GM19468 (cell line): ENCODE measurements at regions not wholly inside any gene's neighbourhood (a gene's known extent, or its start where the extent isn't known, plus 50 kb on each side); places are given as distances from the start of the nearest gene placed in this dataset.

Experiments
- ATAC-seq: cut with Tn5 transposase; IDR thresholded peaks from one replicate; pipeline ENCODE4 v1.9.1; 2021; ENCODE audit warnings: mild to moderate bottlenecking, moderate library complexity, moderate number of reproducible peaks; ENCODE audit not compliant: unreplicated experiment; ENCODE audit errors: extremely low read depth

DNA sequence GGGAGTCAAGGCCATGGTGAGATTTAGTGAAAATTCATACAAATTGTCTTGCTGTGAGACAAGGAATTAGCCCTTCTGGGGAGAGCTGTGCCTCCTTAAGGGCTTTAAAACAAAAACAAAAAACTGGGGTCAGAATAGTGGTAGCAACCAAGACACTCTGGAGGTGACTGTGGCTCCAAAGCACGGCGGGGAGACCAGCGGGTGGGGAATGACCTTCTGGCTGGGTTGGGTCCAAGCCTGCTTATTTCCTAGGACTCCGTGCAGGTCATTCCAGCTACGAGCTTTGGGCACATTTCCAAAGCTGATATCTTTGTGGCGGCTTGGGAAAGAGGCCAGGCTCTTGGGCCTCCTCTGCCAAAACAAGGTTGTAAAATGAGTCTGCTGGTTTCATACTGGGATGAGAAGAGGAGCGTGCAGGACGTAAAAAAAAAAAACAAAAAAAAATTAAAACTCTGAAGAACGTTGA is 348.3 kb downstream of the UQCRFS1 start:
- ATAC-seq = no peak

DNA sequence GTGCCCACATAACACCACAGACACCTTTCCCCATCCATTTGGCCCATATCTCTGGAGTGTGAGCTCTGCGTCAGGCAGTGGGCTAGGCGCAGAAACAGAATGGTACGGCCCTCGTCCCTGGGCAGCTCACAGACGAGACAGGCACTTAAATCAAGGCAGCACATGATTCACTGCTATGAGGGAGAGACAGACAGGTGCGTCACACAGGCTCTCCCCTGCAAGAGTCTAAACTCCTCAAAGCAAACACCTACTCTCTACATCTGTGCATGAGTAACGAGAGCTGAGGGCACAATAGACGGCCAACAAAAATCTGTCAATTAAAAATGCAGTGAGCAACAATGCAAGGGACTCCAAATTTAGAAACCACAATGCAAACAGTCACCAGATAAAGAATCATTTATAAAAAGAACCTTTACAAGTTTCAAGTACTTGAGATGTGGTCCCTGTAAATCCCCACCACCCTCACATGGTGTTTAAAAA is 348.9 kb downstream of the UQCRFS1 start:
- no peak for ATAC-seq

DNA sequence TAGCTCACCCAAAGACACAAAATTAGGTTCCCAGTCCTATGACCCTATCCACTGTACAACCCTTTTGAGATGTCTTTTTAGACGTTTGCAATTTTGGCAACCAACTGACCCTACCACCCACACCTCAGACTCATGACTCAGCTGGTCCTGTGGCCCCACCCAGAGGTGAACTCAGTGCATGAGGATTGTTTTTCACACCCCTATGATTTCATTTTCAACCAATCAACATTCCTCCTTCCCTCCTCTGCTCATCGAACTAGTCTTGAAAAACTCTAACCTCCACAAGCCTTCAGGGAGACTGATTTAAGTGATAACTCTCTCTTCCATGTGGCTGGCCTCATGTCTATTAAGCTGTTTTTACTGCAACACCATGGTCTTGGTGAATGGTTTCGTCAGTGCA is 350.7 kb downstream of the UQCRFS1 start:
- no peak for ATAC-seq

DNA sequence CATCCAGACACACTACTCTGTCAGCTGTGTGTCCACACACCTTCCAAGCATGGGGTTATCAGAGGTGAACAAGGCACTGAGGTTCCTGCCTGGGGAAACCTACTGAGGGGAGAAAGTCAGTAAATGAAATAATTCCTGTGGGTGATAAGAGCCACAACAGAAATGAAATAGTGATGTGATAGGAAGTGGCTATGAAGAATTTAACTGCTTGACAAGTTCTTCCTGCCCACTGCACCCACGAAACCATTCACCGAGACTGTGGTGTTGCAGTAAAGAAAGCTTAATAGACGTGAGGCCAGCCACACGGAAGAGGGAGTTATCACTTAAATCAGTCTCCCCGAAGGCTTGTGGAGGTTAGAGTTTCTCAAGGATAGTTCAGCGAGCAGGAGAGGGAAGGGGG is 353.1 kb downstream of the UQCRFS1 start:
- no peak for ATAC-seq

DNA sequence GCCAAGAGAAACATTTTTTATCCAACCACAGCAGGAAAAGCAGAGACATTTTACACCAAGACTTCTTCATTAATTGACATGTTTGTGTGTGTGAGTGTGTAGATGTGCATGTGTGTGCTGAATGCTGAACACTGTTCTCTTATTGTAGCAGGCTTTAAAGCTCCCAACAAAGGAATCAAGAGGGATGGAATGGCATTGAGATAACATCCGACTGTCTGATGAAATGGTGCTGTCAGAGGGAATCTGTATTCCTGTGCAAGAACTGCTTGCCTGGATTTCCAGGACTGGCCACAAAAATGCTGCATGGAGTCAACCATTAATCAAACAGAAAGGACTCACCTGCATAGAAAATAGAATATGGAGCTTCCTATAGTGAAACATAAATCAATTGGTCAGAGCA is 354.0 kb downstream of the UQCRFS1 start:
- ATAC-seq = no peak

DNA sequence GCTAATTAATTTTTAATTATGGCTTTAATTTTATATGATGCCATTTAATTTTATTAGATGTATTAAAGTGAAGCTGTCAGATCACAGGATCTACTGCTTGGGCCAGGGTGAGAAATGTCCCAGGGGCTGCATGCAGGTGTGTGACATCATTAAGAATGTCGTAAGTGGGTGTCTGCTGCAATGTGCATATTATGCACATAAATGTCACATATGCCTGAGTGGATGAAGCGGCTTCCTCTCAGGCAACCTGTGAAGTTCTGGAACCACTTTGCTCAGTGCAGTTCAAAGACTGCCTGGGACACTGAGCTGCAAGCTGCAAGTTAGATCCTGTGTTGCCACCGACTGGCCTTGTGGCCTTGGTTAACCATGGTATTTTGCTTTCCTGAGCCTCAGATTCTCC is 355.0 kb downstream of the UQCRFS1 start:
- ATAC-seq = no peak

DNA sequence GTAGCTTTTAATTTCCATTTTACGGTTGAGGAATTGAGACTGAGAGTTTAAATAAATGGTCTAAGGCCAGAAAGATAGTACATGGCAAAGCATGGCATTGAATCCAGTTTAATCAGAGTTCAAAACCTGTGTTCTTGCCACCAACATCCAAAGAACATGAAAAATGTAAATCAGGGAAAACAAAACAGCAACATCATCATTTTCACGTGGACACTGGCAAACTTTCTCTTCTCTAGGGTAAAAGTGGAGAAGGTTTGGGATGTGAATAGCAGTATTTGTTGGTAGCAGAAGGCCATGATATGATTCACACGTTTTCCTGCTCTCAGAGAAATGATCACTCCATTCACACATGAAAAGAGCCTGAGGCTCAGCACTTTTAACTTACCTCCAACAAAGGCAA is 357.7 kb downstream of the UQCRFS1 start:
- no peak for ATAC-seq

DNA sequence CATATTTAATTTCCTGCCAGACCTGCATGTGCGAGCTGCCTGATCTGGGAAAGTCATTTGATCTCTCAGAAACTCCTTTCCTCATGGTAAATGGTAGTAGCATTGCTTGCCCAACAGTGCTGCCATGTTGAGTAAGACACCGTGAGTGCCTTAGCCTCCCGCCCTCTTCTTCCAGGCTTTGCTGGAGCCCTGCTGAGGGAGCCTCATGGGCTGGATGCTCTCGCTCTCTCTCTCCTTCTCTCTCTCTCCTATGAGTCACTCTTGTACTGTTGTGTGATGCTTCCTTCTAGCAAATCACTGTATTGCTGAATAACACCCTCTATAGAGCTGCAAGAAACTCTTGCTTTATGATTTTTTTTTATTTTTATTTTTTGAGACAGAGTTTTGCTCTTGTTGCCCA is 365.5 kb downstream of the UQCRFS1 start:
- no peak for ATAC-seq

DNA sequence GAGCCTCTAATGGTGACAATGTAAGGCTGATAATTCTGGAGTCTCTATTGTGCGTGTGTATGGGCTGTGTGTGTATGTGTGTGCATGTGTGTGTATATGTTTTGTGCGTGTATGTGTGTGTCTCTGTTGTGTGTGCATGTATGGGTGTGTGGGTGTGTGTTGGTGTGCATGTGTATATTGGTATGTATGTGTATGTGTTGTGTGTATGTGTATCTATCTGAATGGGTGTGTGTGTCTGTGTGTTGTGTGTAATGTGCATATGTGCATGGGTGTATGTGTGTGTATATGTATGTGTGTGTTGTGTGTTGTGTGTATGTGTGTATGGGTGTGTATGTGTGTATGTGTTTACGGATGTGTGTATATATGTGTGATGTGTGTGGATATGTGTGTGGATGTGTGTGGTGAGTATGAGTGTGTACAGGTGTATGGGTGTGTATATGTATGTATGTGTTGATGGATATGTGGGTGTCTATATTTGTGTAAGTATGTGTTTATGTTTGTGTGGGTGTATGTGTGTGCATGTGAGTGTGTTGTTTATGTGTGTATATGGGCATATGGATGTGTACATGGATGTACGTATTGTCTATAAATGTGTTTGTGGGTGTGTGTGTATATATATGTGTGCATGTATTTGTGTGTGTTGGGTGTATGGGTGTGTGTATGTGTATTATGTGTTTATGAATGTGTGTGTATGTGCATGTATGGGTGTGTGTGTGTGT is 366.7 kb downstream of the UQCRFS1 start:
- no peak for ATAC-seq

DNA sequence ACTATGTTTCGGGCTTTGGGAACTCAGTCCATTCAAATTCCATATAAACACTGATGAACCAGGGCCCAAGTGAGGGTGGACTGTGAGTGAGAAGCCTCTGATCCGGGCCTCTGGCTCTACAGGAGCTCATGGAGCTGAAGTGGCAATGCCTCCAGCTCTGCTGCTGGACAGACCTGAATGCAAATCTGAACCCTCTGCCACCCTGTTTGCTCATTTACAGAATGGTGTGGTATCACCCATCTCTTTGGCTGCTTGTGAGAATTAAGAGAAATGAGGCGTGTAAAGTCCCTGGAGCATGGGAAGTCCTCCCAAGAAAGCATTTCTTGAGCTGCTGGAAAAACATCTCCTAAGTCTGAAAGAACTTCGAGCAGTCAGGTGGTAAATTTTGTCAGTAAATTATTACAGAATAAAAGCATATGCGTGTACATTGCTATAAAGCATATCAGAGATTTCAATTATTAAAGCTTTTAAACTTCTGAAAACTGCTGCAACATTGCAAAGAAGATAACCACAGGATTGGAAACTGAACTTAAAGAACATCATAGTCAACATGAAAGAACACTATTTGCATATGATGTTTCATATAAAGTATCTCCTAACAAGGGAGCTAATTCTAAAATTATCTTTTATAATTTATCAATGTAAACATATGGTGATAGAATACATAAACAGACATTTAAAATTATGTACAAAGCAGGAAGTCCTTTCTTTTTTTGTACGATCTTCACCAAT is 369.0 kb downstream of the UQCRFS1 start:
- ATAC-seq = no peak

DNA sequence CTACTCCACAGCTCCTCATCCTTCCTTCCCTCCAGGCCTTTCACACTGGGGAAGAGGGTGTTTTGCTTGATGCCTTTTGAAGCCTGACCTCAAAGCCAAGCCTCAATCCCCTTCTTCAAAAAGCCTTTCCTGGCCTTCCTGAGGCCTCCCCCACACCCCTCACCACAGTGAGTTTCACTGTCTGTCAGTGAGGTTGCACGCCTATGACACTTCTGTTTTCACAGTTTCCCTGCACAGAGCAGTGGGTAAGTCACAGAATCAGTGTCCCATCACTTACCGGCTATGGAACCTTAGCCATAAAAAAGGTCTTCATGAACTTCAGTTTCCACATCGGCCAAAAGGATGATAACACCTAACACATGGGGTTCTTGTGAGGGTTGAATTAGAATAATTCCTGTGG is 371.4 kb downstream of the UQCRFS1 start:
- ATAC-seq = no peak

DNA sequence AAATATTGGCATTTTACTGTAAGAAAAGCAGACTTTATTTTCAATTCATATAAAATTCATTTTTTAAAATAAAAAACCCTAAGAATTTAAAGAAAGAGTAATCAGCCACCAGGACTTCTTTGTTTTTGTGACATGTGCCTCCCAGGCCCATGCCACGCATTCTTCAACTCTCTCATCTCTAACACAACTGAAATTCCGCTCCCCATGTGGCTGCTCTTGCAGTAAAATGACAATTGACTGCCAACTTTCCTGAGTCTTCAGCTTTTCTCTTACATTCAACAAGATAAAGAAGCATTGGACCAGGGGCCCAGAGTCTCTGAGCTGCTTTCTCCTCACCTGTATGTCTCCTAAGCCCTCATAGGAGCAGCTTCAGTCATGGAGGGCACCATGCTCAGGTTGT is 372.1 kb downstream of the UQCRFS1 start:
- ATAC-seq = no peak

DNA sequence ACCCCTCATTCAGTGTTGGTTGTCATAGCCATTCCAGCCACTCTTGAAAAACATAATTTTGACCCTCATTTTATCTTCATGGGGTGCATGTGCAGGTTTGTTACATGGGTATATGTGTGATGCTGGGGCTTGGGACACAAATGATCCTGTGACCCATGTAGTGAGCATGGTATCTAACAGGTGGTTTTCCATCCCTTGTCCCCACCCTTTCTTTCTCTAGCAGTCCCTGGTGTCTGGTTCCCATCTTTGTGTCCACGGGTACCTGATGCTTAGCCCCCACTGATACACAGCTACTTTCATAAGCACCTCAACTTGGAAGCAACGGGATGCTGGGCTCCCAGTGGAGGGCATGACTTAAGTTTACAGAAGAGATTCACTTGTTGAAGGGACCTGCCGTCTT is 373.5 kb downstream of the UQCRFS1 start:
- ATAC-seq = no peak

DNA sequence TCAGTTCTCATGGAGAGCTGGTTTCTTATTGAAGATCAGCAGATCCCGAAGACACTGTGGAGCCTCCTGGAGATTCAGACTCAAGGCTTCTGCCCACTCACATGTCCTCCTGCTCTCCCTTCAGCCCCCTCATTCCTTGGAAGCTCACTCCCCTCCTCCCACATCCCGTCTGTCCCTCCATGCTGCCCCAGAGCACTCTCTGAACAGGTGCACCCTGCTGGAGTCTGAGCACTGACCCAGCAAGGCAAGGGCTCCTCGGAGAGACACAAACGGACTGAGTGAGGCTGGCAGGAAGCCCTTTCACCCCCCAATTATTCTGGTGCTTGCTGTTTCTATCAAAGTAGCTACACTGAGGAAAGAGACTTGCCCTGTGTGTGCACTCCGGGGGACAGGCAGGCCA is 374.0 kb downstream of the UQCRFS1 start:
- ATAC-seq = no peak

DNA sequence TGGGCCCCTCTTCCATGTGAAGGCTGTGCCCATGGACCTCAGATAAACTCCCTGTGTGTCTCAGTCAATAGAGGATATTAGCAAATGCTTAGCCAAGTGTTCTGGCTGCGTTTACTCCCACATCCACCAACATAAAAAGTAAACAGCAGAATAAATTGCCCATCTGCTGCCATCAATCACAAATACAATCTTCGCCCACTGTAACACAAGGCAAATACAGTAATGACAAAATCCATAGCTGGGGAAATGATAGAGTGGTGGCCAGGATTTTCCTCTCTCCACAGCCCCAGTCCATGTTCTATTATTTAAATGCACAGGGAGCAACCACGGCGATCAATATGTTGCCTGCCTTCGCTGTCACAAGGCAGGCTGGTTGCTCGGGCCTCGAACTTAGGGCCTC is 376.5 kb downstream of the UQCRFS1 start:
- no peak for ATAC-seq

DNA sequence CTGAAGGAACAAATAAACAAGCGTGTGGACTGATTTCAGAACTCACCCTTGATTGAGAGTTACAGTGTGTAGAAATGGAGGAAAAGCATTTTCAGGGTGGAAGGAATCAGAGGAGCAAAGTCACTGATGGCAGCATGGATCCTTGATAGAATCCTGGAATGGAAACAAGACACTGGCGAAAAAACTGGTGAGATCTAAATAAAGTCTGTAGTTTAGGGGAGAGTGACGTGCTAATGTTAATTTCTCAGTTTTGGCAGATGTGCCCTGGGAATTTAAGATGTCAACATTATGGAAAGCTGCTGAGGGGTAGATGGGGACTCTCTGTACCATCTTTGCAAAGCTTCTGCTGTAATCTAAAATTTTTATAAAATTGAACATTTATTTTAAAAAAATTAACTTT is 378.0 kb downstream of the UQCRFS1 start:
- no peak for ATAC-seq

DNA sequence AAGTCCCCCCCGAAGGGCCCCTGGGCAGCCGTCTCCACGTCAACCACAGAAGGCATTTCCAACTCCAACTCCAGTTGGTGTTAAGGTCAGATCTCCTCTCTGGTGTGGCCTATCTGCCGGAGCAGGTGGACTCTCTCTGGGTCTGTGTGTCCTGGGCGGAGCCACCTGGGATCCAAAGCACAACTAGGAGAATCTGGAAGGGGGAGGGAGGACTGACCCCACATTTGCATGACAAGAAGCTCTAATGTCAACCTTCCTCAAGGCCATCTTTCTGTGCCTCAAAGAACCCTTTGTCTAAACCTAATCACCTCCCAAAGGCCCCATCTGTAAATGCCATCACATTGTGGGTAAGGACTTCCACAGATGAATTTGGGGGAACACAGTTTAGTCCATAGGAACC is 381.5 kb downstream of the UQCRFS1 start:
- ATAC-seq = no peak

DNA sequence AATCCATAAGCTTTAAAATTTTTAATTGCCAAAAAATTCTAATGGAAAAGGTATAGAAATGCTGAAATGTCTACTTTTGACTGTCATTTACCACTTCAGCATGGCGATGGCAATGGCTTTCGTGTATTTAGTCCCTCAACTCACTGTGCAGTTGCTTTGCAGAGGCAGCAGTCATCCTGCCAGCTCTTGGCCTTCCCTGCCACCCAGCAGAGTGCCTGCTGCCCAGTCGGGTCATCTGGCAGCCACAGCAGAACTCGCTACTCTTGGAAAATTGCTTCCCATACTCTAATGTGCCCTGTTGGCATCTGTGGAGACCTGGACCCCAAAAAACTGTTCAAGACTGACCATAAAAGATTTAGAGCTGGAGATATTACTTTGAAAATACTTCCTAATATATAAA is 383.2 kb downstream of the UQCRFS1 start:
- no peak for ATAC-seq

DNA sequence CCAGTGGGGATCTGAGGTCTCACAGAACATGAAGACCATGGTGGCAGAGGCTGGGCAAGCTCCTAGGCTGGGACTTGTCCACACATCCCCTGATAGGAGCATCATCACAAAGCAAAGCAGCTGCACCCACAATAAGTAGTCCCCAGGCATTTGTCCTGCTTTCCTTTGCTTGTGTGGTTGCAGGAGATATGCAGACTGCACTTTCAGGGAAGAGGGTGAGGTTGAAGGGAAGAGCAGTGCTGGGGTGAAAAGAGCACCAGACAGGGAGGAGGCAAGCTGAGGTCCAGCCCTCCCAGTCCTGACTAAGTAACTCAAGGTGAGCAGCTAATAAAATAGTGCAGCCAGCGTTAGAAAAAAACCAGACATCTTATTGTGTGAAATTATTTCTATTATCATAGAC is 383.6 kb downstream of the UQCRFS1 start:
- ATAC-seq = no peak

DNA sequence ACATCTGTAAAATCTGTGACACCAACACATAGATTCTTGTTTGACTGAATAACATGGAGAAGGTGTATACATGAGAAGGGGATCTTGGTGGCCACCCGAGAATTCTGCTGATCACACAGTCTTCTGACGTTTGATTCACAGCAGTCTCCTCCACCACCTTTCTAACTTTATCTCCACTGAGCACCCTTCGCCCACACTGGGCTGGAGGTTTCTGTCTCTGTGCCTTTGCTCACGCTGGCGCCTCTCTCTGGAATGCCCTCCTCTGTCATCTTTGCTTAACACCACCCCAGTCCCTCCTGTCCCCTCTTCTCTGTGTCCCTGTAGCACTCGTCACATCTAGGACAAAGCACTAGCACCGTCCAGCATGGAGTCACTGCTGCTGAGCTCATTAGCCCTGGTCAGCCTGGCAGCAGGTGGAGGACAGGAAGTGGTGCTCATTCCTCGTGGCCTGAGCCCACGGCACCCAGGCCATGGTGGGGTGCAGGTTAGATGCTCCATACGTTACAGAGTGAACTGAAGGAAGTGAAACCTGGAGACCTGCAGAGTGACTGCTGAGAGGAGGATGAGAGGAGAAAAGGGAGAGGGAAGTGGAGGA is 384.6 kb downstream of the UQCRFS1 start:
- no peak for ATAC-seq

DNA sequence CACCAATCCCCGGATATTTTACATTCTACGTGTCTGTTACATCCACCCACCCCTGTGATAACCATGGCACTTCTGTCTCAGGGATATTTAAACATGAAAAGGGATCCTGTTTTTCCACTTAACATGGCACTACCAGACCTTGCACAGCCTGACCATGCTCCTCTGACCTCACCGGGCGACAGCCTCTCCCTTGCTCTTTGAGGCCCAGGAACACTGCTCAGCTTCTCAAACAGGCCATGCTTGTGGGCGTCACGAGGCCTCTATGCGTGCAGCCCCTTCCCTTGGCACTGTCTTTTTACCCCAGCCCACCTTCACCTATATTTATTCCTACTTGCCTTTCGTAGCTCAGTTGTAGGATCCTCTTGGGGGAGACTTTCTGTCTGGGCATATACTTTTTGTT is 385.6 kb downstream of the UQCRFS1 start:
- no peak for ATAC-seq
